Activated T-cell treated with anti-CD3 and anti-CD28 coated beads, Interleukin-2, amount 50 U/mL, for 48 hours (primary cell): ENCODE measurements at regions not wholly inside any gene's neighbourhood (a gene's known extent, or its start where the extent isn't known, plus 50 kb on each side); places are given as distances from the start of the nearest gene placed in this dataset.
"Not testable (repeated sequence)": the region's sequence is repeated elsewhere in the genome, so short reads cannot be mapped to it uniquely, and the experiment has no call there.

Experiments
- DNase-seq, 2 experiments: peaks; one replicate each; pipeline ENCODE4 v3.0.0-alpha.2; 2020

DNA sequence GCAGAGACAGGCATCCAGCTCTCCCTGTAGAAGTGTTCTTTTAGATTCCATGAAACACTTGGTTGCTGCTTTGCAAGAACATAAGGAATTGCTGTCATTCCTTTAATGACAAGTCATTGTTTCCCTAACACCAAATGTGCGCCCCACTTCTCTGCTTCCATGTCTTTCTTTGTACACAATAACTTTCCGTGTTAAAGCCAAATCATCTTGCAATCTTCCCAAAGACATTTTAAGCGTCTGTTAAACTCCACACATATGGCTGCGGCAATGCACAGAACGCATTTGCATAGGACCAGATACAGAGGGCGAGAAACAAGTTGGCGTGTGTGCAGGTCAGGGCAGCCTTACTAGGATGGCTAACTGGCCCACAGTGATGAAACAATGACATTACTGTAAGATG, 399.3 kb upstream of the PRKCQ start:
- no peak for DNase-seq

GRCh38 chr10:6978187-6978627, 398.1 kb upstream of the PRKCQ start:
- no peak for DNase-seq

- no peak for DNase-seq
These were observed 397.5 kb upstream of the PRKCQ start for GRCh38 chr10:6977398-6978186.

DNA sequence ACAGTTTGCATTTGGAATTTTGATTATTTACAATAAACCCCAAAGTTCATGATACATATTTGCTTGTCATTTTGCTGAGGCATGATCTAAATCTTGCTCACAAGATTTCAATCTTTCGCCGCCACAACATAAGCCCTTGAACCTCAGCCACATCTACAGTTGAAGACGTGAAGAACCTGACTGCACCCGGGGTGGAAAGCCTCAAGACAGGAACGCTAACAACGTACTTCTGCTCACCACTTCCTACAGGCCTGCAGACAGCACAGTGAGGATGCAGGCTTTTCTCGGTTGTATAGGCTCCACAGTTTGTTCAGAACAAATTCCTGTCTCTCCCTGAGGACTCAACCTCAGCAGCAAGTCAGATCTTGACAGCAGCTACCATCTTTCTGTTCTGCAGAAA, 393.8 kb upstream of the PRKCQ start:
- peak in 1 of 2 experiments; percentile 23 for DNase-seq

GRCh38 chr10:6972226-6972625, 392.1 kb upstream of the PRKCQ start:
- DNase-seq, result no peak

DNA sequence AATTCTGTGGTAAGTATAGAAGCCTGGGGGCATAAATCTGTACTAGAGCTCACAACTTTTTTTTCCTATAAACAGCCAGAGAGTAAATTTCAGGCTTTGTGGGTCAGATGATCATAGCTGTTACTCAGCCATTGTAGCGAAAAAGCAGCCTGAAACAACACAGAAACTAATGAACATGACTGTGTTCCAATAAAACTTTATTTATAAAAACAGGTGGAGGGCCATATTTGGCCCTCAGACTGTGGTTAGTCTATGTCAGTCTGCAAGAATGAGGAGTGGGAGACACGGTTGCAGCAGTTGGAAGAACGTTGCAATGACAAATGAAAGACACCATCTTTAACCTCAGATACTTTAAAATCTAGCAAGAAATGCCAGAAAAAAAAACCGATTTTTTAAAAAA, 389.6 kb upstream of the PRKCQ start:
- no peak for DNase-seq

- DNase-seq, result no peak
These were observed 384.5 kb upstream of the PRKCQ start for GRCh38 chr10:6964543-6964942.

DNA sequence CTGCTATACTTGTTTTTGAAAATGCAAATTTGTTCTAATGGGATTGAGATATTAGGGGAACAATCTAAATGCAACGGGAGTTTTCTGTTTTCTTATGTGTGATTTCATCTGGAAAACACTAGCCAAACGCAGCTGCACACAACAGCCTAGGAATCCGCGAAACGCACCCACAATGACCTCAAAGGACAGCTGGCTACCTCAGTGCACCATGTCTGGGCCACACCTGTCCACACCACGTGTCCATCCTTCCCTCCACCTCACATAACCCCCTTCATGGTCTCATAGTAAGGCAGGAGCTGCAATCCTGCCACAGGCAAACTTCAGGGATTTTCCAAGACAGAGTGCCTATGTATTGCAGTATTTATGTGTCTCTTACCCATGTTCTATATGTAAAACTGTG, 382.5 kb upstream of the PRKCQ start:
- DNase-seq, result no peak

DNA sequence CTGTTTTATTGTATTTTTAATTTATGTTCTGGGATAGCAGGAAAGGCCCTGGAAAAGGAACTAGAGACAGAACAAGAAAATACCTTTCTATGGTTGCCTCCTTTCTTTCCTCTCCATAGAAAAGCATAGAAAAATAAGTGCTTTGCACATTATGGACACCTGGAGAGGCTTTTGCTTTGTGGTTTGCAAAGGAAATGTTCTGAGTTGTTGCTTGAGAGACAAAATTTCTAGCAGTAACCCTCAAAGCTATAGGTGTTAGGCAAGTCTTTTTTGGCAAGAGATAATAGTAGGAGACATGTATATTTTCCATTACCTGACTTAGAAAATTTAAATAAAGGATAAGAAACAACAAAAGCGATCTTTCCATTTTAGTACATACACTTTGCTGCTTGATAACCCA, 378.6 kb upstream of the PRKCQ start:
- DNase-seq, result no peak

- no peak for DNase-seq
These were observed 378.2 kb upstream of the PRKCQ start for GRCh38 chr10:6958254-6958653.

GRCh38 chr10:6957851-6958250, 377.8 kb upstream of the PRKCQ start:
- no peak for DNase-seq

DNA sequence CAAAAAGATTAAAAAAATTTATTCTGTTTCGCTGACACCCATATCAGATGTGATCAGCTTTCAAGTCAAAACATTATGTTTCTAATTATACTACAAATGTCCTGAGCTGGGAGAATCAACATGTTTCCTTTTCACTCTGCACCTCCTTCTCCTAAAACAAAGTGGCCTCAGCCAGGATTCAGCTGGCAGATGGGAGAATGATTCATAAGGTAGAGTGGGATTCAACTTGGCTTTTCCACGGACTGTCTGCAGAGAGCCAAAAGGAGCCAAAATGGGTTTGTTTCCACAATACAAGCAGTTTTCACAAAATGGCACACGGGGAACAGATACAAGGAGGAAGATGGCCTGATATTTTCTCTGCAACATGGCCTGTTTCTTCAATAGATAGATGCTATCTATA, 376.5 kb upstream of the PRKCQ start:
- no peak for DNase-seq

DNA sequence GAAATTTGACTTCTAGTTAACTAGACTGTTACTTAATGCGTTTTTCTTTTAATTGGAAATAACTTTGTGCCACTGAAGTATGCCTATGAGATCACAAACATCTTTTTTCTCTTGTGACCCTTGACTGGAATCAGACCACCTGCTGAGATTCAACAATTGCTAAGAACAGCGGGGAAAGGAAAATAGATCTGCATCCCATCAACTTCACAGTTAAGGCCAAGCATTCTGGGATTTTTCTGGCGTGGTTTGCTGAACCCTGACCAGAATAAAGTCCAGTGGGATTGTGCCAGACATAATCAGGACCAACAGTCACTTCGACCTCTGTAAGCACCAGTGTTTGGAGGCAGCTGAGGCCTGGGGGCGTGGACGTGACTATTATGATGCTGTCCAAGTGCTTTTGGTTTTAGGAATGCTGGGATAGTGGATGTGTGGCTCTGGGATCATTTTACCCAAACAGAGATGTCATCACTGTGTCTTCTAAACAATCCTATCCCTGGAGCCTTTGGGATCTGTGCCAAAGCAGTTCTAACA, 373.3 kb upstream of the PRKCQ start:
- DNase-seq, result no peak

DNA sequence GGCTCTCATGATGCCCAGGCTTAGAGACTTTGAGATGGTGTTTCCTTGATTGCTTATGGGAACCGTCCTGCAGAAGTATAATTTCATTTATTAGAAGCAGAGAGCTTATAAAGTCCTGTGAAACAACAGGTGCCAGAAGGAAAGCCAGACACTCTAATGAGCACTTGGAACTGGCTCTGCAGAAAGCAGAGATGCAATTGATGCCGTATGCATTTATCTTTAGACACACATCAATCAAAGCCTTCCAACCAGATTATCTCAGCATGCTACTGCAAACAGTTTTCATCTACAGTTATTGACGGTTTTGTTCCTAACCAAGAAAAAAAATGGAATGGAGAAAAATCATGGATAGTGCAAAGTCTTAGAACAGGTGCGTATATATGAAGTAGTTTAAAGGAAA, 371.7 kb upstream of the PRKCQ start:
- no peak for DNase-seq

DNA sequence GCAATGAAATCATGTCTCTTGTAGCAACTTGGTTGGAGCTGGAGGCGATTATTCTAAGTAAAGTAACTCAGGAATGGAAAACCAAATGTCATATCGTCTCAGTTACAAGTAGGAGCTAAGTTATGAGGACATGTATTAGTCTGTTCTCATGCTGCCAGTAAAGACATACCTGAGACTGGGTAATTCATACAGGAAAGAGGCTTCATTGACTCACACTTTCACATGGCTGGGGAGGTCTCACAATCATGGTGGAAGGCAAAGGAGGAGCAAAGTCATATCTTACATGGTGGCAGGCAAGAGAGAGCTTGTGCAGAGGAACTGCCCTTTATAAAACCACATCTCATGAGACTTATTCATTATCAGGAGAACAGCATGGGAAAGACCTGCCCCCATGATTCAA, 370.1 kb upstream of the PRKCQ start:
- no peak for DNase-seq

DNA sequence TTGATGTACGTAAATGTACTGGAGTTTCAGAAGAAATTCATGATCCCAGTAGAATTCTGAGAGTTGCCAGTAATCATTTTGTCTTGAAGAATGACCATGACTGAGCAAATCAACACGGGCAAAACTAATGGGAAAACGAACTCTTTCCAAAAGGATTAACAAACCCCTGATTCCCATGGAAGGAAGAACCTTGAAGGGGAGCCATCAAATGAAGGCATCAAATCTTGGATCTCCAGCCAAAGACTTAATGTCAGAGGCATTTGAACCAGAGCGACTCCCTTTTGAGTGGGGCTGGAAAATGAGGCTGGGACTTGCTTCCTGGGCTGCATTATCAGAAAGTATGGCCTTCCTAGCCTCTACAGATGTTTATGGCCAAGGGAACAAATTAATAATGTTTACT, 364.4 kb upstream of the PRKCQ start:
- DNase-seq, result no peak

DNA sequence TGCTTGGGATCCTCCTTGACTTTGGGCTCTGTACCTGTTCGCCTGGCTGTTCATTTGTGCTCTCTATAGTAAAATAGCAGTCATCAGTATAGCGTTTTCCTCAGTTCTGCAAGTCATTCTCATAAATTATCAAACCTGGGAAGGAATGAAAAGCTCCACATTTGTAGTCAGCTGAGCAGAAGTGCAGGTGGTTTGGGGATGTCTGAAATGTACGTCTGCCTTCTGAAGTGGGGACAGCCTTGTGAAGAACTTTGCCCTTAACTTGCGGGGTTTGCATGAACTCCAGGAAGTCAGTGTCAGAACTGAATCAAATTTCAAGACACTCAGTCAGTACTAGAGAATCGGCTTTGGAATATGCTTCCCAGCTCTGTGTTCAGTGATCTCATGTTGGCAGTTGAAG, 358.3 kb upstream of the PRKCQ start:
- DNase-seq, result no peak

GRCh38 chr10:6936931-6937330, 356.9 kb upstream of the PRKCQ start:
- no peak for DNase-seq

- DNase-seq, result no peak
These were observed 349.2 kb upstream of the PRKCQ start for GRCh38 chr10:6929148-6929830.

DNA sequence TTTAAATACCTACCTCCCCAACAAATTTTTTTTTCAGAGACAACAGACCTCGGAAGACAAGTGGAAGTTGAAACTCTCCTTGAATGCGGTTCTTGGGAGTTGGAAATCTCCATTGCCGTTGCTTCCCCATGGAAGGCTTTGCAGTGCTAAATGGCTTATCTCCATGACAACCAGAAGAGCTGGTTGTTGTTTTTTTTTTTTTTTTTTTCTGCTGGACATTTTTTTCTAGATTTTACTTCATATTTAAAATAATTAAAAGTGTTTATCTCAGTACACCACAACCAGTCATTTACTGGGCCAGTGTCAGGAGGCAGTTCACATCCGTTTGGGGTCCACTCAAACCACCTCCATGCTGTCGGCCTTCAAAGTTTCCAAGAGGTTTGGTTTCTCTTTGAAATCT, 348.5 kb upstream of the PRKCQ start:
- DNase-seq, result no peak

- DNase-seq, result no peak
These were observed 346.9 kb upstream of the PRKCQ start for GRCh38 chr10:6926971-6927370.

DNA sequence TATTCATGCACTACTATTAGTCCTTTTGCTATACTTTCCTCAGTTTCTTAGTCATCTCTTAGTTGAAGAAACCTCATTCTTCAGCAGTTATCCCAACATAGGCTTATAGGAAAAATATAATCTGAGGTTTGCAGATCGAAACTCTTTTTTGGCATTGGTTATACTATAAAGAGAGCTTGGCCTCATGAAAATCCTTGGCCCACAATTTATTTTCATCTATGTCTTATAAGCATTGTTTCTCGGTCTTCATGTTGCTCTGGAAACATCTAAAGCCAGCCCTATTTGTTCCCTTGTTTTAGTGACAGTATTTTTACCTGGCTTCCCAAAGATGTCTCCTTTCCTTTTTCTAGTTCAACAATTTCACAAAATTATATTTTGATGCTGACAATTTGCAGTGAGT, 345.1 kb upstream of the PRKCQ start:
- DNase-seq, result no peak

DNA sequence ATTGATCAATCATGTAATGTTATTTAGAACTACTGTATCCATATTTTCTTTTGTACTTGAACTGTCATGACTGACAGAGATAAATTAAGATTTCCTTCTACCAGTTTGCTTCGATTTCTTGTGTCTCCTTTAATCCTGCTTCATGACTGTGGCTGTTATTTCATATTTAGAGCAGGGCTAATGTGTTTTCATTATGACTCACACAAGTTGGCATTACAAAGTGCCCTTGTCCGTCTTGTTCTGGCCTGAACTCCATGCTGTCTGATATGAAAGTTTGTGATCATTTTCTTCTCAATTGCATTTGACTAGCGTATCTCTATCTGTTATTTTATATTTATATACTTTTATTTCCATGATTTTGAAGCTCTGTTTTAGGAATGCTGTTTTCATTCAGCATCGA, 344.1 kb upstream of the PRKCQ start:
- DNase-seq, result no peak

GRCh38 chr10:6921026-6921425, 340.9 kb upstream of the PRKCQ start:
- DNase-seq, result not testable (repeated sequence)
